ENCODE measurements at regions not wholly inside any gene's neighbourhood (a gene's known extent, or its start where the extent isn't known, plus 50 kb on each side); places are given as distances from the start of the nearest gene placed in this dataset.
"Not testable (repeated sequence)": the region's sequence is repeated elsewhere in the genome, so short reads cannot be mapped to it uniquely, and the experiment has no call there.

- dilution Hi-C loops (cut with MboI; ENCODE audit: extremely low pct_ligation_motif_present, low sequenced_read_pairs); DNase-seq (ENCODE audit: low read depth, low spot score); H3K27me3 ChIP-seq (ENCODE audit: control insufficient read depth, extremely low read depth, insufficient read depth, low read length); H3K9me3 ChIP-seq (ENCODE audit: control insufficient read depth, low read depth, low read length); H3K4me1 ChIP-seq (ENCODE audit: control insufficient read depth, extremely low read depth, insufficient read depth, low read length); FAIRE-seq; H4K20me1 ChIP-seq (ENCODE audit: control insufficient read depth, extremely low read depth, insufficient read depth, low read length); H3K9me1 ChIP-seq (ENCODE audit: control insufficient read depth, extremely low read depth, insufficient read depth, low read length); H2AFZ ChIP-seq (ENCODE audit: control insufficient read depth, low read length); H3K36me3 ChIP-seq (ENCODE audit: control insufficient read depth in 2 of 2, extremely low read depth in 1 of 2, insufficient read depth in 2 of 2, low read length in 2 of 2): not testable (repeated sequence)
- H3K79me2 ChIP-seq (ENCODE audit: control insufficient read depth, insufficient read depth, low read length), result peaks cover 17% of the 10 kb centered on the region
- H3K4me2 ChIP-seq (ENCODE audit: control insufficient read depth, extremely low read depth, insufficient read depth, low read depth, low read length), result peak overlapping the region; percentile 61
- H3K27ac ChIP-seq (ENCODE audit: control insufficient read depth, insufficient read depth, low read length), result peak overlapping the region; percentile 40
- H3K4me3 ChIP-seq (ENCODE audit: control insufficient read depth in 2 of 3, extremely low read depth in 1 of 3, insufficient read depth in 2 of 3, low read depth in 1 of 3, low read length in 3 of 3), result peak overlapping the region; percentile 51 to 59 (median 55)
- peak overlapping the region; percentile 72 for H3K9ac ChIP-seq (ENCODE audit: control insufficient read depth, extremely low read depth, insufficient read depth, low read length)
Observed at GRCh38 chr2:87075054-87075790, 53.6 kb upstream of the PLGLB1 start.

- H3K36me3 ChIP-seq (ENCODE audit: control insufficient read depth in 2 of 2, extremely low read depth in 1 of 2, insufficient read depth in 2 of 2, low read length in 2 of 2); FAIRE-seq; H3K27me3 ChIP-seq (ENCODE audit: control insufficient read depth, extremely low read depth, insufficient read depth, low read length); H4K20me1 ChIP-seq (ENCODE audit: control insufficient read depth, extremely low read depth, insufficient read depth, low read length); DNase-seq (ENCODE audit: low read depth, low spot score); H3K9me1 ChIP-seq (ENCODE audit: control insufficient read depth, extremely low read depth, insufficient read depth, low read length); H3K4me2 ChIP-seq (ENCODE audit: control insufficient read depth, extremely low read depth, insufficient read depth, low read depth, low read length); H3K4me1 ChIP-seq (ENCODE audit: control insufficient read depth, extremely low read depth, insufficient read depth, low read length); dilution Hi-C loops (cut with MboI; ENCODE audit: extremely low pct_ligation_motif_present, low sequenced_read_pairs); H3K9me3 ChIP-seq (ENCODE audit: control insufficient read depth, low read depth, low read length): not testable (repeated sequence)
- Histone ChIP-seq H3K79me2 (ENCODE audit: control insufficient read depth, insufficient read depth, low read length) (peaks cover 12% of the 10 kb centered on the region), H3K9ac (ENCODE audit: control insufficient read depth, extremely low read depth, insufficient read depth, low read length) (peak overlapping the region; percentile 72), H2AFZ (ENCODE audit: control insufficient read depth, low read length) (peak overlapping the region; percentile 15), H3K4me3 (ENCODE audit: control insufficient read depth in 2 of 3, extremely low read depth in 1 of 3, insufficient read depth in 2 of 3, low read depth in 1 of 3, low read length in 3 of 3) (peak overlapping the region; percentile 38 to 59 (median 55)), H3K27ac (ENCODE audit: control insufficient read depth, insufficient read depth, low read length) (peak overlapping the region; percentile 81)
Observed at GRCh38 chr2:87075791-87076252, 54.2 kb upstream of the PLGLB1 start.

GRCh38 chr2:87076253-87077123 is 54.8 kb upstream of the PLGLB1 start:
- FAIRE-seq (peak; percentile 80), DNase-seq (ENCODE audit: low read depth, low spot score) (peak; percentile 11)
- H2AFZ ChIP-seq (ENCODE audit: control insufficient read depth, low read length), result peak overlapping the region; percentile 72
- H3K36me3 ChIP-seq (ENCODE audit: control insufficient read depth in 2 of 2, extremely low read depth in 1 of 2, insufficient read depth in 2 of 2, low read length in 2 of 2); H3K9me1 ChIP-seq (ENCODE audit: control insufficient read depth, extremely low read depth, insufficient read depth, low read length); dilution Hi-C loops (cut with MboI; ENCODE audit: extremely low pct_ligation_motif_present, low sequenced_read_pairs); H3K9me3 ChIP-seq (ENCODE audit: control insufficient read depth, low read depth, low read length); H3K4me1 ChIP-seq (ENCODE audit: control insufficient read depth, extremely low read depth, insufficient read depth, low read length); H3K27me3 ChIP-seq (ENCODE audit: control insufficient read depth, extremely low read depth, insufficient read depth, low read length); H4K20me1 ChIP-seq (ENCODE audit: control insufficient read depth, extremely low read depth, insufficient read depth, low read length); H3K79me2 ChIP-seq (ENCODE audit: control insufficient read depth, insufficient read depth, low read length): not testable (repeated sequence)
- peak overlapping the region; percentile 72 for H3K9ac ChIP-seq (ENCODE audit: control insufficient read depth, extremely low read depth, insufficient read depth, low read length)
- H3K4me3 ChIP-seq (ENCODE audit: control insufficient read depth in 2 of 3, extremely low read depth in 1 of 3, insufficient read depth in 2 of 3, low read depth in 1 of 3, low read length in 3 of 3), result peak overlapping the region; percentile 40 to 64 (median 55)
- peak overlapping the region; percentile 49 for H3K4me2 ChIP-seq (ENCODE audit: control insufficient read depth, extremely low read depth, insufficient read depth, low read depth, low read length)
- peak overlapping the region; percentile 81 for H3K27ac ChIP-seq (ENCODE audit: control insufficient read depth, insufficient read depth, low read length)

GRCh38 chr2:87077124-87077446 is 55.4 kb upstream of the PLGLB1 start:
- H3K27me3 ChIP-seq (ENCODE audit: control insufficient read depth, extremely low read depth, insufficient read depth, low read length); FAIRE-seq; H3K79me2 ChIP-seq (ENCODE audit: control insufficient read depth, insufficient read depth, low read length); H3K36me3 ChIP-seq (ENCODE audit: control insufficient read depth in 2 of 2, extremely low read depth in 1 of 2, insufficient read depth in 2 of 2, low read length in 2 of 2); H2AFZ ChIP-seq (ENCODE audit: control insufficient read depth, low read length); DNase-seq (ENCODE audit: low read depth, low spot score); H3K9me3 ChIP-seq (ENCODE audit: control insufficient read depth, low read depth, low read length); H3K9me1 ChIP-seq (ENCODE audit: control insufficient read depth, extremely low read depth, insufficient read depth, low read length); H4K20me1 ChIP-seq (ENCODE audit: control insufficient read depth, extremely low read depth, insufficient read depth, low read length); H3K4me1 ChIP-seq (ENCODE audit: control insufficient read depth, extremely low read depth, insufficient read depth, low read length); dilution Hi-C loops (cut with MboI; ENCODE audit: extremely low pct_ligation_motif_present, low sequenced_read_pairs): not testable (repeated sequence)
- peak overlapping the region; percentile 72 for H3K9ac ChIP-seq (ENCODE audit: control insufficient read depth, extremely low read depth, insufficient read depth, low read length)
- peak overlapping the region; percentile 81 for H3K27ac ChIP-seq (ENCODE audit: control insufficient read depth, insufficient read depth, low read length)
- H3K4me2 ChIP-seq (ENCODE audit: control insufficient read depth, extremely low read depth, insufficient read depth, low read depth, low read length), result peak overlapping the region; percentile 49
- peak overlapping the region in 2 of 3 experiments; percentile 37 to 55 for H3K4me3 ChIP-seq (ENCODE audit: control insufficient read depth in 2 of 3, extremely low read depth in 1 of 3, insufficient read depth in 2 of 3, low read depth in 1 of 3, low read length in 3 of 3)

GRCh38 chr2:87081727-87082126 is 60.1 kb upstream of the PLGLB1 start:
- H3K4me1 ChIP-seq (ENCODE audit: control insufficient read depth, extremely low read depth, insufficient read depth, low read length); H3K9me3 ChIP-seq (ENCODE audit: control insufficient read depth, low read depth, low read length); H3K27ac ChIP-seq (ENCODE audit: control insufficient read depth, insufficient read depth, low read length); H2AFZ ChIP-seq (ENCODE audit: control insufficient read depth, low read length); H3K4me3 ChIP-seq (ENCODE audit: control insufficient read depth in 2 of 3, extremely low read depth in 1 of 3, insufficient read depth in 2 of 3, low read depth in 1 of 3, low read length in 3 of 3); H3K9ac ChIP-seq (ENCODE audit: control insufficient read depth, extremely low read depth, insufficient read depth, low read length); H3K27me3 ChIP-seq (ENCODE audit: control insufficient read depth, extremely low read depth, insufficient read depth, low read length); FAIRE-seq; H4K20me1 ChIP-seq (ENCODE audit: control insufficient read depth, extremely low read depth, insufficient read depth, low read length); H3K4me2 ChIP-seq (ENCODE audit: control insufficient read depth, extremely low read depth, insufficient read depth, low read depth, low read length); H3K79me2 ChIP-seq (ENCODE audit: control insufficient read depth, insufficient read depth, low read length); dilution Hi-C loops (cut with MboI; ENCODE audit: extremely low pct_ligation_motif_present, low sequenced_read_pairs); DNase-seq (ENCODE audit: low read depth, low spot score); H3K36me3 ChIP-seq (ENCODE audit: control insufficient read depth in 2 of 2, extremely low read depth in 1 of 2, insufficient read depth in 2 of 2, low read length in 2 of 2); H3K9me1 ChIP-seq (ENCODE audit: control insufficient read depth, extremely low read depth, insufficient read depth, low read length): not testable (repeated sequence)
